ENCODE measurements at regions not wholly inside any gene's neighbourhood (a gene's known extent, or its start where the extent isn't known, plus 50 kb on each side); places are given as distances from the start of the nearest gene placed in this dataset.

DNA sequence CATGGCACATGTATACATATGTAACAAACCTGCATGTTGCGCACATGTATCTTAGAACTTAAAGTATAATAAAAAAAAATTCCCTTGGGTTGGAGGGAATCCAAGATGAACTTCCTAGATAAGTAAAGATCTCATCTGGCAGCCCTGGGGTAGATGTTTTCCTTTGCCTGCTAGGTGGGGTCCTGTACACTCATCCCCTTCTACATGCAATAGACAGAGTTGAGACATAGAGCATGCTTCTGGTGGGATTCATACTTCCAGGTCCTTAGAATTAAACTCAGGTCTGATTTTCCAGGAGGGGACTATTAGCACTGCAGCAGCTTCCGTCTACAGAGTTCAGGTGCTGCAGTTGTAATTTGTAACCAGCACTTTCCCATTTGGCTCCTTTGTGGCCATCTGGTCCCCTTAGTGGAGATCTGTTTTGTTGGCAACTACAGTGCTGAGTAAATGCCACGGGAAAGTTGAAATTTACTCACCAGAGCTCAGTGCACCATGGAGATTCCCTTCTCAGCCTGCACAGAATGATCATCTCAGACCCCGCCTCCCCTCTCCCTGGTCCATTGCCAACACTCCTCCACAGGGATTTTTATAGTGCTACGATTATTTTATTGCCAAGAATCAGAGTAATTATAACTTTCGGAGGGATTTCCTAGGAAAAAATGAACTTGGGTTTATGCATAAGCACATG lies 220.1 kb upstream of the E2F8 start:
- DNase-seq, result no peak

DNA sequence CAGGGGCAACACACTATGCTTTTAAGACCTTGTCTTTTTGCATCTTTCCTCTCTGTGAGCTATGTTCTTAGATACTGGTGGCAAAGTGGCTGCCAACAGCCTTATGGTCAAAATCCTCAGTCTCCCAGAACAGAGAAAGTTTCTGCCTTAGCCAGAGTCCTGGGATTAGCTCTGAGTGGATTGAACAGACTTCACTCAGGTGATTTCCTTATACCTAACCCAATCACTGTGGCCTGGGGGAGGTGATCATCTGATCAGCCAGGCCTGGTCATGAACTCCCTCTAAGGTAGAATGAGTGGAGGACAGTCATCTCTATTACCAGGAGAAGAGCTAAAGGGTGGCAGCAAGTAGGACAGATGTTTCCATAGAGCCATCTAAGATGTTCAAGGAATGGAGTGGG lies 218.5 kb upstream of the E2F8 start:
- DNase-seq, result no peak

- no peak for DNase-seq
Measured at GRCh38 chr11:19458721-19459120, 218.0 kb upstream of the E2F8 start.

- DNase-seq, result no peak
Measured at GRCh38 chr11:19458231-19458630, 217.5 kb upstream of the E2F8 start.

DNA sequence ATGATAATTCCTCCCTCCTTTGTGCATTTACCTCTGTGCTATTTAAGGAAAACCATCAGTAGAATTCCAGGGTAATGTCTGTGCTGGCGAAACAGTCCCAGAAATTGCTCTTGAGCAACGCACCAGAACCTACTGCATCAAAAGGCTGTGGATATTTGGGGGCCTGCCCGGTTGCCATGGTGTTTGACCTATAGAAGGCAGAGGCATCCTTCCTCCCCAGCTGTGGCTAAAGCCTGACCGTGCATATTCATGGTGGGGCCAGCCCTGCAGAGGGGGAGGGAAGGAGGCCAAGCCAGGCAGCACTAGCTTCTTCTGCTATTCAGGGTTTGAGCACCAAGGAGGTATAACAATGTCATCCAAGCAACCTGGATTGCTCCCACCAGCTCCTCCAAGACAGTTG lies 215.0 kb upstream of the E2F8 start:
- DNase-seq, result no peak

DNA sequence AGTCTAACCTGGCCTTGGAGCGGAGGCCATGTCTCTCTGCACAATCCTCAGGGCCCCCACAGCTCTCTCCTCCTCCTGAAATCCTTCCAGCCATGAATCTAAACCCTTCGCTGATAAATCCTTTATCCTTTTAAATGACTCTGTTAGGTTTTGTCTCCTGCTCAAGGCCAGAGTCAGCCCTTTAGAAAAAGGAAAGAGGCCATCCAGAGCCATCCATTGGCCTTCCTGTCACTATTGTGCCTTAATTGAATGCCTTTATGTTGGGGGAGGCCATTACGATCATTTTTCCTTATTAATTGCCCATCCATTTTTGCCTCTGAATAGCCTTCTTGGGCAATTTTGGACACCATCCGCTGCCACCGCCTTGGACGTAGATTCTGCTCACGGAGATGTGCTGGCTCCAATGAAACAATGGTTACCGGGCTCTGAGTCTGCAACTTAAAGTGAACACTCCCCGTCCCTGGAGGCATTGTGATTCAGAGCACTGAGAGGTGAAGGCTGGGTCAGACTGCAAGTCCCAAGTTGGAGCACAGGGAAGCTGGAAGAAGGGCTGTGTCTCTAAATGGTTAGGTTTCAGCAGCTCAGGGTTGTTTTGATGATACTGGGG lies 213.0 kb upstream of the E2F8 start:
- DNase-seq, result no peak

GRCh38 chr11:19451609-19452008 lies 210.9 kb upstream of the E2F8 start:
- no peak for DNase-seq

DNA sequence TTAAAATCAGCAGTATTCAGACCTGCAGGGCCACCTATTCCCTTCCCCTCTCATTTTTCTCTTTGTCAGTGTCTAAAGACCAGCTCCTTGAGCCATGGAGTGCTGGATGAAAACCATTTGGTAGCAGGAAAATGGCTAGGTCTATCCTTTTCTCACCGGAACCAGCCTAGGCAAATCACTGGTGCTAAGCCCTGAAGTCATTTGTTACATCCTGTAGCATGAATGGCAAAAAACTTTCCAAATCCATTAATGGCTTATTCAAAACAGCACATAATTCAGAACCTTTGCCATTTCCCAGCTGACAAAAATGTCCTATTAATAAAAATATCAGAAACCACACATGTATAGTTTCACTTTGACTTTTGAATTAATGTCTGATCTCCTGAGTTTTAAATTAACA lies 209.5 kb upstream of the E2F8 start:
- DNase-seq, result no peak

- no peak for DNase-seq
Measured at GRCh38 chr11:19448651-19449050, 207.9 kb upstream of the E2F8 start.

DNA sequence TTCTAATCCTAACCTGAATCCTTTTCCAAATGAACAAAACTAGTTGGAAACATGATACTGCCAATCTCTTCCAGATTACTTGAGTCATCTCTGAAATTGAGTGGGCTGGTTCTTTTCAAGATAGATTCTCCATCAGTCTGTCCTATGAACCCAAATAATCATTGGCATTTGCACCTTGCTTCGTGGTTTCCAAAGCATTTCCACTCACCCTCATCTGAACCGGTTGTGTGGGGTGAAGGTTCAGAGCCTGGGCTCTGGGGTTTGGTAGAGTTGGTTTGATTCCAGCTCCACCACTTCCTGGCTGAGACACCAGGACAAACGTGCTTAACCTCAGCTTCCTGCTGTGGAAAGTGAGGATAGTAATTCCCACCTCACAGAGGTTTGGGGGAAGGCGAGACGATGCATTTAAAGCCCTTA lies 206.4 kb upstream of the E2F8 start:
- no peak for DNase-seq

DNA sequence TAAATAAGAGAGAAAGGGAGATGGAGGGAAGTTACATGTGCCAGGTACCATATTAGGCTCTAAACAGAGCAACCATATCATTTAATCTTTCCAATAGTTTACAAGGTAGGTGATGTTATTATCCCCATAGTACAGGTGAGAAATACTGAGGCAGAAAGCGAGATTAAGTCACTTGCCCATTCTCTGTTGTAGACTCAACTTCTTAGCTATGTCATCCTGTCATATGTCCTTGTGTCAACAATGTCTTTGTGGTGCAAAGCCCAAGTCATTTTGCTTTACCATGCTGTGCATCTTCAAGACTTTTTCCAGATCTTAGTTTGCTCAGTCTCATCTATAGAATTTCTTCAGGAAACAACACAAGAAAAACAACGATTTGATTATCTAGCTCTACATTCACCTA lies 205.0 kb upstream of the E2F8 start:
- no peak for DNase-seq

- no peak for DNase-seq
Measured at GRCh38 chr11:19444231-19444630, 203.5 kb upstream of the E2F8 start.

- DNase-seq, result no peak
Measured at GRCh38 chr11:19442554-19442910, 201.8 kb upstream of the E2F8 start.

DNA sequence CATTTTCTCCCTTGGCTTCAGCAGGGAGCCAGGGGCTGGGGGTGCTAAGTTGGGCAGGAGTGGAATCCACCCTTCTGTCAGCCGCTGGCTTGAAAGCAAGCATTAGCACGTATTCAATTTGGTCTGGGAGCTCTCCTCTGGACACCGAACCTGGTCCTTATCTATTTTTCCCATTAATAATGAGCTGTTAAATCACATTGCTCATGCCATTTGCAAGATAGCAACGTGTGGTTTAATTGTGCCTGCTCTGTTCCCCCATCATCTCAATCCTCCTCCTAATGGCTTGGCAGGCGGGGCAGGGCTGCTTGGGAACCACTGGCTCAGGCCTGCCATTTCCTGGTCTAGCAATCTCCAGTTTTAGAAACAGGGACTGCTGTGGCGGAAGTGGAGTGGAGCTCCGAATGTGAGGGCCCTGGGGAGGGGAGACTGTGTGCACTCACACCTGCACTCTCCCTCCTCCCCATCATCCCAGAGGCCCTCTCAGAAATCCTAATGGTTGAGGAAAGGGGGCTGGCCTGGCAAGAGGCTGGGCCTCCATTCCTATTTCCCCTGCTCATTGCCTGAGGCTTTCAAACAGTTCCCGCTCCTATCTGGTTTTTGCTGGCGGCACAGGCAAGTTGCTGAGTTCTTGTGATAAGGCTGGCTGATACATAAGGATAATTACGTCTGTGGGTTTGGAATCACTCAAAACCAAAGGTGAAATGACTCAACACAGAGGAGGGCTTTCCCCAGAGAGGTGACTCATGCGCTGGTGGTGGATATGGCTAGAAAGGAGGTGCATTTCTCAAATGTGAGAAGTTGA lies 201.2 kb upstream of the E2F8 start:
- no peak for DNase-seq

DNA sequence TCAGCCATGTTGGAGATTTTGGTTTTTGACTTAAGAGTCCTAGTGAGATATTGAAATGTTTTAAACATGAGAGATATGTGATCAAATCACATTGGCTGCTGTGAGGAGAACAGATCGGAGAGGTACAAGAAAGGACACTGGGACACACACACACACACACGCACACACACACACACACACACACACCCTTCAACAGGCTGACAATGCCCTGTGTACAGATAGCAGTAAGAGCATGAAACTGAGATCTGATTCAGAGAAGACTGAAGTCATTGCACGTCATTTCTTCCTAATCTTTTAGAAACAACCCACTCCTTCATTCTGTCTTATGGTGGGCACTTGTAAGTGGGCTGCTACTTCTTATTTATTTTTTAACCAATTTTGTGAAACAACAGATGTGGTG lies 200.5 kb upstream of the E2F8 start:
- DNase-seq, result no peak

DNA sequence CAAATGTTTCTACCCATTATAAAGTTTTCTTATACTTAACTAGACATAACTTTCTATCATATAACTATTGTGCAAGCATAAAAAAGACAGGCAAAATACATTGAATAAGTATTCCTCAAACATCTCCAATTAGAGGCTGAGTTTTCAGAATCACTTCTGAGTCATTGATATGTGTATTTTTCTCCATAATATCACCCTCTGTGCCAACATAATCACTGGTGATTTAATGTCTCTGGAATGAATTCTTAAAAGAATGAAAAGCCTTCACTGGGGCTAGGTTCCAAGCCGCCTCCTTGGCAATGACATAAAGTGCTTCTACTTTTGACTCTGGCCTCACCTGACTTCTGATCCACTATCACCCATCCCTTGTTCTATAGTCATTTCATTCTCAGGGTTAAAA lies 197.0 kb upstream of the E2F8 start:
- DNase-seq, result no peak

DNA sequence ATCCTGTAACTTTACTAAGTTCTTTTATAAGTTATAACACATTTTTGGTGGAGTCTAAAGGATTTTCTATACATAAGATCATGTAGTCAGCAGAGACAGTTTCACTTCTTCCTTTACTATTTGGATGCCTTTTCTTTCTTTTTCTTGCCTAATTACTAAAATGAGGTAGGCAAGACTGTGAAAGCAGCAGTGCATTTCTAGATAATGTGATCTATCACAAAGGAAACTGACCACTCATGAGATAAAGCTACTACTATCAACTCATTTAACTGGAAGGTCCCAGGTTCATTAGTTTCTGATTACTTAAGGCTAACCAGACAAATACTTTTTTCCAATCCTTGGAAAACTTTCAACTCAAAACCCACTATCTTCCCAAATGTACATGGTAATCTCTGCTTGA lies 196.2 kb upstream of the E2F8 start:
- no peak for DNase-seq

GRCh38 chr11:19435306-19435989 lies 194.7 kb upstream of the E2F8 start:
- DNase-seq, result no peak

DNA sequence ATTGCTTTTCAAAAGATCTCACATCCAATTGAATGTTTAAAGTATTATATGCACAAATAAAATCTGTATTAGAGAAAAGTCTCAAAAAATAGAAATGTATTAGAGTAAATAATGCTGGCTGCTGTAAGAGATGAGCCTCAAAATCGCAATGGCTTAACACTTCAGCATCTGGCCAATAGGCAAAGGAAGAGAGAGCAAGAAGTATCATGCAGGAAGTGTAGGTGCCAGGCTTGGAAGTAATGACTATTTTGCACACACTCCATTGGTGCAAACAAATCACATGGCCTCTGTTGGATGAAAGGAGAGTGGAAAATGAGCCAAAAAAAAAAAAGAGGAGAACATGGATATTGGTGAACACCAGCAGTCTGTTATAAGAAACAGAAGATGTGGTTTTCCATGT lies 193.0 kb upstream of the E2F8 start:
- DNase-seq, result no peak

- no peak for DNase-seq
Measured at GRCh38 chr11:19433367-19433766, 192.6 kb upstream of the E2F8 start.

- no peak for DNase-seq
Measured at GRCh38 chr11:19432370-19433061, 191.8 kb upstream of the E2F8 start.

- no peak for DNase-seq
Measured at GRCh38 chr11:19430754-19431398, 190.1 kb upstream of the E2F8 start.

DNA sequence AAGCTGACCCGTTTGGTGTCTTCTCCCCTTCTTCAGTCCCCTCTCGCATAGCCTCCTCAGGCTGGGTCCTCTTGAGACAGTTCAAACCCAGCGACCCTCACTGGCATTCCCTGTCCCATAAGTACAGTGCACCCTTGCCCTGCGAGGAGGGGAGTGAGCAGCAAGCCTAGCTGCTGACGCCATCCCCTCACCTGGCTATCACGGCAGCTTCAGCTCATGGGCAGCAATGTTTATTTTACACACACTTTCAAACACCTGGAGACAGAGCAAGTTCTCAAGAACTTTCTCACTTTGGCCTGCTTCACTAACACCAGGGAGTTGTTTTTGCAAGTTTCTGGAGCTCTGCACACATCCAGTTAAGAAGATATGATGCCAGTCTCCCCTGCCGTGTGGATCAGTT lies 189.6 kb upstream of the E2F8 start:
- DNase-seq, result no peak
